Fibroblast of lung (primary cell): ENCODE measurements at regions not wholly inside any gene's neighbourhood (a gene's known extent, or its start where the extent isn't known, plus 50 kb on each side); places are given as distances from the start of the nearest gene placed in this dataset.

Experiments
- CTCF ChIP-seq, 2 donors: IDR thresholded peaks in 1 of 2; conservative IDR thresholded peaks in 1 of 2; 1 replicate in 1 of 2; 2 replicates in 1 of 2; pipeline ENCODE4 v1.5.1; 2011 to 2012; ENCODE audit warnings: low read length in 2 of 2, control low read depth in 1 of 2, inconsistent platforms in 1 of 2, low read depth in 1 of 2, mild to moderate bottlenecking in 1 of 2
- EZH2 ChIP-seq: IDR thresholded peaks from 2 replicates; pipeline ENCODE4 v1.5.1; 2012; ENCODE audit warnings: low read length, control low read depth, mild to moderate bottlenecking; ENCODE audit errors: missing control alignments

GRCh38 chr1:208475951-208476845 is 232.0 kb upstream of the PLXNA2 start:
- peak; percentile 14 to 27 for TF ChIP-seq CTCF (conservative IDR thresholded peaks at IDR 0.05 in 1 of 2, IDR thresholded peaks at IDR 0.05 in 1 of 2; ENCODE audit: low read depth in 1 of 2, low read length in 2 of 2)
- TF ChIP-seq EZH2, result no peak
